WTC11 (cell line): ENCODE measurements at regions not wholly inside any gene's neighbourhood (a gene's known extent, or its start where the extent isn't known, plus 50 kb on each side); places are given as distances from the start of the nearest gene placed in this dataset.

ENCODE experiments used
- CTCF ChIP-seq: fragments of 200-600 bp; IDR thresholded peaks from 2 replicates; pipeline ENCODE4 v1.8.0; 2022; ENCODE audit warnings: antibody characterized with exemption
- ETV6 ChIP-seq: sonication (generic); formaldehyde crosslinking; IDR thresholded peaks from 2 replicates; pipeline ENCODE4 v1.8.1; 2022; ENCODE audit warnings: mild to moderate bottlenecking, missing genetic modification reagents

- no peak for TF ChIP-seq CTCF
- TF ChIP-seq ETV6 (CRISPR knock-in tag) = no peak
Observed at GRCh38 chr1:242847390-242847993, 323.0 kb upstream of the PLD5 start.
